Spinal cord (tissue), 9 donors: ENCODE measurements at regions not wholly inside any gene's neighbourhood (a gene's known extent, or its start where the extent isn't known, plus 50 kb on each side); places are given as distances from the start of the nearest gene placed in this dataset.

Experiments used
- DNase-seq, 6 donors: peaks; one replicate each; pipeline versions ENCODE4 v3.0.0 to v3.0.0-alpha.2; 2013 to 2015; ENCODE audit warnings: low spot score in 6 of 6, low read depth in 4 of 6
- H3K27ac ChIP-seq: one replicate; pipeline ENCODE4 v1.5.1; 2013; ENCODE audit warnings: low read depth, low read length, control low read depth
- H3K27me3 ChIP-seq: one replicate; pipeline ENCODE4 v1.6.1; 2013; ENCODE audit warnings: low read length; ENCODE audit not compliant: control insufficient read depth, insufficient read depth
- H3K36me3 ChIP-seq: one replicate; pipeline ENCODE4 v1.6.1; 2013; ENCODE audit warnings: low read length; ENCODE audit not compliant: control insufficient read depth, insufficient read depth
- H3K4me1 ChIP-seq: one replicate; pipeline ENCODE4 v1.6.1; 2013; ENCODE audit warnings: low read length; ENCODE audit not compliant: control insufficient read depth, insufficient read depth
- H3K4me3 ChIP-seq: one replicate; pipeline ENCODE4 v1.5.1; 2013; ENCODE audit warnings: low read depth, low read length, control low read depth
- H3K9me3 ChIP-seq: one replicate; pipeline ENCODE4 v1.6.1; 2013; ENCODE audit warnings: low read length; ENCODE audit not compliant: control insufficient read depth, insufficient read depth
- WGBS: methylation state at CpG from one replicate; pipeline ENCODE4 v1.1.5; 2013; ENCODE audit warnings: missing lambda C conversion rate; ENCODE audit not compliant: insufficient coverage; 5-methylcytosine and 5-hydroxymethylcytosine counted together
- donor health status: healthy.

- Histone ChIP-seq H3K4me3 (no peak overlapping the region), H3K36me3 (no peaks in the 10 kb centered on the region), H3K4me1 (no peaks in the 10 kb centered on the region), H3K27me3 (no peaks in the 10 kb centered on the region), H3K9me3 (no peaks in the 10 kb centered on the region), H3K27ac (no peak overlapping the region)
- 93% methylated on average over 3 of the region's 5 CpGs for WGBS
- DNase-seq, result no peak
Observed at GRCh38 chr17:14506364-14506763, 205.5 kb downstream of the HS3ST3B1 start.

GRCh38 chr17:14505606-14506005 lies 204.7 kb downstream of the HS3ST3B1 start:
- Histone ChIP-seq H3K27ac (no peak overlapping the region), H3K4me3 (no peak overlapping the region), H3K4me1 (no peaks in the 10 kb centered on the region), H3K36me3 (no peaks in the 10 kb centered on the region), H3K9me3 (no peaks in the 10 kb centered on the region), H3K27me3 (no peaks in the 10 kb centered on the region)
- peak in 1 of 6 donors; percentile 12 for DNase-seq
- WGBS, result 61% methylated on average over 2 of the region's 3 CpGs

GRCh38 chr17:14499976-14500375 lies 199.1 kb downstream of the HS3ST3B1 start:
- no peak for DNase-seq
- Histone ChIP-seq H3K4me3 (no peak overlapping the region), H3K27ac (no peak overlapping the region), H3K27me3 (no peaks in the 10 kb centered on the region), H3K4me1 (no peaks in the 10 kb centered on the region), H3K9me3 (no peaks in the 10 kb centered on the region), H3K36me3 (no peaks in the 10 kb centered on the region)
- 0% methylated on average over 1 of the region's 4 CpGs for WGBS

GRCh38 chr17:14498812-14499211 lies 197.9 kb downstream of the HS3ST3B1 start:
- Histone ChIP-seq H3K4me3 (no peak overlapping the region), H3K36me3 (no peaks in the 10 kb centered on the region), H3K4me1 (no peaks in the 10 kb centered on the region), H3K9me3 (no peaks in the 10 kb centered on the region), H3K27ac (no peak overlapping the region), H3K27me3 (no peaks in the 10 kb centered on the region)
- no peak for DNase-seq
- no CpG with 5 or more reads among the region's 1 CpG for WGBS

- no peaks in the 10 kb centered on the region for H3K9me3 ChIP-seq
- 80% methylated on average over 1 of the region's 4 CpGs for WGBS
- no peaks in the 10 kb centered on the region for H3K27me3 ChIP-seq
- no peaks in the 10 kb centered on the region for H3K4me1 ChIP-seq
- no peak for DNase-seq
- no peak overlapping the region for H3K27ac ChIP-seq
- H3K36me3 ChIP-seq, result no peaks in the 10 kb centered on the region
- no peak overlapping the region for H3K4me3 ChIP-seq
Observed at GRCh38 chr17:14494161-14494560, 193.3 kb downstream of the HS3ST3B1 start.

GRCh38 chr17:14489986-14490385 lies 189.1 kb downstream of the HS3ST3B1 start:
- H3K36me3 ChIP-seq, result no peaks in the 10 kb centered on the region
- no CpG with 5 or more reads among the region's 2 CpGs for WGBS
- no peak overlapping the region for H3K27ac ChIP-seq
- H3K27me3 ChIP-seq, result no peaks in the 10 kb centered on the region
- no peaks in the 10 kb centered on the region for H3K9me3 ChIP-seq
- no peaks in the 10 kb centered on the region for H3K4me1 ChIP-seq
- no peak overlapping the region for H3K4me3 ChIP-seq
- DNase-seq, result no peak

- DNase-seq, result no peak
- H3K27me3 ChIP-seq, result no peaks in the 10 kb centered on the region
- no peak overlapping the region for H3K4me3 ChIP-seq
- no peak overlapping the region for H3K27ac ChIP-seq
- no peaks in the 10 kb centered on the region for H3K36me3 ChIP-seq
- no peaks in the 10 kb centered on the region for H3K9me3 ChIP-seq
- no peaks in the 10 kb centered on the region for H3K4me1 ChIP-seq
- WGBS, result no CpG with 5 or more reads among the region's 2 CpGs
Observed at GRCh38 chr17:14488958-14489550, 188.2 kb downstream of the HS3ST3B1 start.

GRCh38 chr17:14487068-14487467 lies 186.2 kb downstream of the HS3ST3B1 start:
- no peak overlapping the region for H3K27ac ChIP-seq
- no peak overlapping the region for H3K4me3 ChIP-seq
- no peak for DNase-seq
- no peaks in the 10 kb centered on the region for H3K9me3 ChIP-seq
- H3K27me3 ChIP-seq, result no peaks in the 10 kb centered on the region
- H3K36me3 ChIP-seq, result no peaks in the 10 kb centered on the region
- WGBS, result 93% methylated on average over 8 of the region's 8 CpGs
- H3K4me1 ChIP-seq, result no peaks in the 10 kb centered on the region

- Histone ChIP-seq H3K27me3 (no peaks in the 10 kb centered on the region), H3K4me1 (no peaks in the 10 kb centered on the region), H3K4me3 (no peak overlapping the region), H3K9me3 (no peaks in the 10 kb centered on the region), H3K36me3 (no peaks in the 10 kb centered on the region), H3K27ac (no peak overlapping the region)
- no CpG with 5 or more reads among the region's 1 CpG for WGBS
- no peak for DNase-seq
Observed at GRCh38 chr17:14482715-14483114, 181.8 kb downstream of the HS3ST3B1 start.

- no CpG with 5 or more reads among the region's 1 CpG for WGBS
- no peak for DNase-seq
- no peaks in the 10 kb centered on the region for H3K4me1 ChIP-seq
- no peak overlapping the region for H3K4me3 ChIP-seq
- no peak overlapping the region for H3K27ac ChIP-seq
- H3K27me3 ChIP-seq, result no peaks in the 10 kb centered on the region
- H3K9me3 ChIP-seq, result no peaks in the 10 kb centered on the region
- H3K36me3 ChIP-seq, result no peaks in the 10 kb centered on the region
Observed at GRCh38 chr17:14481664-14482063, 180.8 kb downstream of the HS3ST3B1 start.
